Coronary artery (tissue), 2 donors: ENCODE measurements at regions not wholly inside any gene's neighbourhood (a gene's known extent, or its start where the extent isn't known, plus 50 kb on each side); places are given as distances from the start of the nearest gene placed in this dataset.

ENCODE experiments used
- DNase-seq: peaks from one replicate; pipeline ENCODE4 v3.0.0-alpha.2; 2017; ENCODE audit warnings: low spot score
- H3K27ac ChIP-seq, 2 donors: fragments of 200-600 bp; sonication (generic); one replicate each; pipeline ENCODE4 v1.5.1; 2016 to 2019
- H3K4me3 ChIP-seq: fragments of 200-600 bp; sonication (generic); 2 replicates; pipeline ENCODE4 v1.5.1; 2016; ENCODE audit warnings: mild to moderate bottlenecking, moderate library complexity
- CTCF ChIP-seq: fragments of 200-600 bp; sonication (generic); IDR thresholded peaks from one replicate; pipeline ENCODE4 v1.5.1; 2019; ENCODE audit warnings: antibody characterized with exemption

- no peak for TF ChIP-seq CTCF
- Histone ChIP-seq H3K27ac (no peak overlapping the region), H3K4me3 (no peak overlapping the region)
- DNase-seq, result no peak
These were observed 980.6 kb downstream of the VRK1 start for GRCh38 chr14:97777622-97778355.

GRCh38 chr14:97779140-97779539, 982.0 kb downstream of the VRK1 start:
- Histone ChIP-seq H3K4me3 (no peak overlapping the region), H3K27ac (no peak overlapping the region)
- no peak for TF ChIP-seq CTCF
- DNase-seq, result no peak

- no peak for DNase-seq
- no peak overlapping the region for H3K4me3 ChIP-seq
- no peak overlapping the region for H3K27ac ChIP-seq
- no peak for TF ChIP-seq CTCF
These were observed 983.6 kb downstream of the VRK1 start for GRCh38 chr14:97780804-97781203.

- TF ChIP-seq CTCF, result no peak
- DNase-seq, result no peak
- Histone ChIP-seq H3K27ac (no peak overlapping the region), H3K4me3 (no peak overlapping the region)
These were observed 984.8 kb downstream of the VRK1 start for GRCh38 chr14:97781961-97782360.

- no peak for TF ChIP-seq CTCF
- no peak for DNase-seq
- H3K27ac ChIP-seq, result no peak overlapping the region
- H3K4me3 ChIP-seq, result no peak overlapping the region
These were observed 985.8 kb downstream of the VRK1 start for GRCh38 chr14:97782871-97783414.

- DNase-seq, result no peak
- Histone ChIP-seq H3K27ac (no peak overlapping the region), H3K4me3 (no peak overlapping the region)
- TF ChIP-seq CTCF, result no peak
These were observed 988.3 kb downstream of the VRK1 start for GRCh38 chr14:97785495-97785894.

DNA sequence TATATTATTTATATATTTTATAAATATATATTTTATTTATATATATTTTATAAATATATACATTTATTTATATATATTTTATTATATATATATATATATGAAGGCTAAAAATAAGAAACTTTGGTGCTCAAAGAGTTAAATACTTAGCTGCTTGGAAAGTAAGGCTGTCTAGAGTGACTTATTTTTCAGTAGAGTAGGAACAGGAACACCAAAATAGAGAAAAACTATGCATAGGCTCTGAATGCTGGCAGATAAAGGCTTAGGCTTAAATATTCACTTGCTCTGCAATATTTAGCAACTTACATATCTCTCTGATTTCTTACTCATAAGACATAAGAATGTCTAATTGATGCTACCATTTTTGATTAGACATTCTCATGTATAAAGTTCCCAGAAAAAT, 991.2 kb downstream of the VRK1 start:
- TF ChIP-seq CTCF, result no peak
- no peak for DNase-seq
- H3K27ac ChIP-seq, result no peak overlapping the region
- H3K4me3 ChIP-seq, result no peak overlapping the region
